Activated CD8-positive, alpha-beta memory T cell treated with anti-CD3 and anti-CD28 coated beads for 4 hours (primary cell): ENCODE measurements at regions not wholly inside any gene's neighbourhood (a gene's known extent, or its start where the extent isn't known, plus 50 kb on each side); places are given as distances from the start of the nearest gene placed in this dataset.

ENCODE experiments used
- DNase-seq, 2 donors: peaks; one replicate each; pipeline ENCODE4 v3.0.0-alpha.2; 2020; ENCODE audit warnings: low read depth in 2 of 2

GRCh38 chr14:34135492-34135891, 184.6 kb upstream of the EGLN3 start:
- no peak for DNase-seq

GRCh38 chr14:34134484-34134883, 183.6 kb upstream of the EGLN3 start:
- DNase-seq, result no peak

- no peak for DNase-seq
Measured at GRCh38 chr14:34129927-34130552, 179.2 kb upstream of the EGLN3 start.

GRCh38 chr14:34128665-34129064, 177.8 kb upstream of the EGLN3 start:
- DNase-seq, result no peak

- DNase-seq, result no peak
Measured at GRCh38 chr14:34126586-34126985, 175.7 kb upstream of the EGLN3 start.

GRCh38 chr14:34124585-34124984, 173.7 kb upstream of the EGLN3 start:
- DNase-seq, result no peak

GRCh38 chr14:34122650-34123049, 171.8 kb upstream of the EGLN3 start:
- no peak for DNase-seq

- DNase-seq, result no peak
Measured at GRCh38 chr14:34122081-34122480, 171.2 kb upstream of the EGLN3 start.

- DNase-seq, result no peak
Measured at GRCh38 chr14:34120185-34120977, 169.5 kb upstream of the EGLN3 start.

- no peak for DNase-seq
Measured at GRCh38 chr14:34119107-34119858, 168.4 kb upstream of the EGLN3 start.

GRCh38 chr14:34113991-34114390, 163.1 kb upstream of the EGLN3 start:
- no peak for DNase-seq

- DNase-seq, result no peak
Measured at GRCh38 chr14:34113005-34113511, 162.2 kb upstream of the EGLN3 start.

- no peak for DNase-seq
Measured at GRCh38 chr14:34111953-34112352, 161.1 kb upstream of the EGLN3 start.

GRCh38 chr14:34111505-34111904, 160.6 kb upstream of the EGLN3 start:
- DNase-seq, result no peak

GRCh38 chr14:34110531-34110930, 159.7 kb upstream of the EGLN3 start:
- no peak for DNase-seq

- no peak for DNase-seq
Measured at GRCh38 chr14:34107441-34107840, 156.6 kb upstream of the EGLN3 start.

- DNase-seq, result no peak
Measured at GRCh38 chr14:34106310-34106709, 155.4 kb upstream of the EGLN3 start.

- no peak for DNase-seq
Measured at GRCh38 chr14:34104489-34105397, 153.9 kb upstream of the EGLN3 start.

GRCh38 chr14:34103176-34103575, 152.3 kb upstream of the EGLN3 start:
- no peak for DNase-seq

- DNase-seq, result no peak
Measured at GRCh38 chr14:34099635-34100034, 148.8 kb upstream of the EGLN3 start.

GRCh38 chr14:34098985-34099349, 148.1 kb upstream of the EGLN3 start:
- DNase-seq, result no peak
